Right cardiac atrium (tissue), 5 donors: ENCODE measurements at regions not wholly inside any gene's neighbourhood (a gene's known extent, or its start where the extent isn't known, plus 50 kb on each side); places are given as distances from the start of the nearest gene placed in this dataset.

Experiments used
- ATAC-seq, 2 donors: fragments of 200-7000 bp; cut with Tn5 transposase; one replicate each; pipeline versions ENCODE4 v1.8.0 to v1.9.1; 2020; ENCODE audit warnings: moderate library complexity in 2 of 2, mild to moderate bottlenecking in 1 of 2
- DNase-seq, 3 donors: peaks; one replicate each; pipeline ENCODE4 v3.0.0-alpha.2; 2020
- H3K27ac ChIP-seq: one replicate; pipeline ENCODE4 v1.5.1; 2013; ENCODE audit warnings: mild to moderate bottlenecking, low read length, control low read depth, moderate library complexity
- H3K27me3 ChIP-seq: one replicate; pipeline ENCODE4 v1.6.1; 2013; ENCODE audit not compliant: control insufficient read depth, insufficient read depth
- H3K4me1 ChIP-seq: one replicate; pipeline ENCODE4 v1.6.1; 2013; ENCODE audit warnings: low read length; ENCODE audit not compliant: control insufficient read depth, insufficient read depth
- H3K4me3 ChIP-seq: one replicate; pipeline ENCODE4 v1.5.1; 2013; ENCODE audit warnings: low read length, control low read depth
- H3K9me3 ChIP-seq: one replicate; pipeline ENCODE4 v1.6.1; 2013; ENCODE audit warnings: low read length; ENCODE audit not compliant: control insufficient read depth
- WGBS: extraction: QIAGEN DNeasy Blood & Tissue Kit; methylation state at CpG from one replicate; pipeline ENCODE4 v1.1.7; 2013; 5-methylcytosine and 5-hydroxymethylcytosine counted together
- intact Hi-C, 4 donors: fragments of 100-400 bp; cut with DNase I; formaldehyde crosslinking; loops; one replicate each; pipeline versions ENCODE4 v1.11.0 to v1.14.0; 2022 to 2023
- donor health status: healthy with polysubstance abuse.
- donor health status: DM: no; HTN: yes; CAD: no.
- donor health status: DM: no; HTN: no; CAD: no.
- donor health status: DM: no; HTN: yes; CAD: no; lungs with severe emphysema.
- donor health status: DM: yes; HTN: yes; CAD: no.

- ATAC-seq (no peak), DNase-seq (no peak)
- 86% methylated on average over 8 of the region's 8 CpGs for WGBS
- Histone ChIP-seq H3K27ac (no peak overlapping the region), H3K27me3 (no peaks in the 10 kb centered on the region), H3K4me1 (no peaks in the 10 kb centered on the region), H3K9me3 (no peaks in the 10 kb centered on the region), H3K4me3 (no peak overlapping the region)
- intact Hi-C loops: no loop called here
Observed at GRCh38 chr22:34159491-34159890, 239.2 kb upstream of the LARGE1 start.

GRCh38 chr22:34160141-34160783 lies 240.0 kb upstream of the LARGE1 start:
- no peak for ATAC-seq
- no peaks in the 10 kb centered on the region for H3K27me3 ChIP-seq
- 21% methylated on average over 4 of the region's 4 CpGs for WGBS

DNA sequence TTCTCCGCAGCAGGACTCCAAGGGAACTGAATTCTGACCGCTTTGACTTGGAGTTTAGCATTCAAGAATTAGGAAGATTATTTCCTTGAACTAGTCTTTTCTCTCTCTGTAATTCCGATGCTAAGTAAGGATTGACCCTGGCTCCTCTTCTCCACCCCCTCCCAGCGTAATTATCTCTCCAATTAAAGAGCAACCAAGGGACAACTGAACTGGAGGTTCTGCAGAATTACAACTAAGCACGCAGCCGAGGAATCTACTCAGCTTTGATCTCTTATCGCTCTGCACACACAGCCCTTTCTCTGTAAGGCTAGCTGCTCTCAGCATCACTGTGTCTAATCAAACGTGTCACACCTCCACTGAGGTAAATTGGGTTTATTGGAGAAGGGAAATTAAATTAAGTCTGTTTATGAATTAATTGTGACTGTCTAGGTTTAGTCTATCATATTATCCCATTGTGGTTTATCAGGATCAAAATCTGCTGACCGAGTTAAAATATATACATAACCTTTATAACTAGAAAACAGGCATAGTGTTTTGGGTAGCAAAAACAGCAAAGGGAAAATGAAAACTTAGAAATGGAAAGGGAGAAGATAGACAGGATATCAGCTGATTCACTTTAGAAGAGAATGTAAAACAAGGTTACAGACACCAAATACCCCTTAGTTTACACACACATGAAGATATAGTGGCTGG lies 241.3 kb upstream of the LARGE1 start:
- ATAC-seq: no peak
- H3K27ac ChIP-seq: no peak overlapping the region
- no peaks in the 10 kb centered on the region for H3K4me1 ChIP-seq
- no peaks in the 10 kb centered on the region for H3K27me3 ChIP-seq
- intact Hi-C loops: no loop called here
- DNase-seq: no peak
- no peaks in the 10 kb centered on the region for H3K9me3 ChIP-seq
- WGBS: 39% methylated on average over 9 of the region's 9 CpGs
- H3K4me3 ChIP-seq: no peak overlapping the region

More at GRCh38 chr22:34160141-34160783, 240.0 kb upstream of the LARGE1 start:
- Histone ChIP-seq H3K4me3 (no peak overlapping the region), H3K9me3 (no peaks in the 10 kb centered on the region), H3K27ac (no peak overlapping the region), H3K4me1 (no peaks in the 10 kb centered on the region)
- DNase-seq: no peak
- intact Hi-C loops: no loop called here

- no peak overlapping the region for H3K27ac ChIP-seq
- ATAC-seq: no peak
- no peaks in the 10 kb centered on the region for H3K9me3 ChIP-seq
- DNase-seq: no peak
- peaks cover 3% of the 10 kb centered on the region for H3K27me3 ChIP-seq
- intact Hi-C loops: loop anchor here in 1 of 4 donors (10.0 kb wide), 1 partner anchor 64 kb away; no protein-coding TSS in a partner anchor
- H3K4me1 ChIP-seq: no peaks in the 10 kb centered on the region
- H3K4me3 ChIP-seq: no peak overlapping the region
- WGBS: 56% methylated on average over 3 of the region's 3 CpGs
Observed at GRCh38 chr22:34198976-34199375, 278.7 kb upstream of the LARGE1 start.

DNA sequence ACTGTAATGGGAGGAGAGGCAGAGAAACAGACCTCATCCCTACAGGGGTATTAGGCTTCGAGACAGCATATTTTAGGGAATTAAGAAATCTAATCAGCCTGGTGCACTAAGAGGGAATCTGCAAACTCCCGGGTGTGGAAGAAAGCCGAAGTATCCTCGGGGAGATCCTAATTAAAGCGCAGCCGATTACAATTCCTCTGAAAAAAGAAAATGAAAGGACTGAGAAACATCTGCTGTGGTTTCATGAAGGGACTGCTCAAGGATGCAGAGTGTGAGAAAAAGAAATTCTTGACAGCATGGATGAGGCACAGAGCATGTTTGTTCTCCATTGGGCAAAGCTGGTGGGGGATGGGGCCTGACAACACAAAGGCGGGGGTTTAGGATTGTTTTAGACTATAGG lies 290.0 kb upstream of the LARGE1 start:
- H3K9me3 ChIP-seq: no peaks in the 10 kb centered on the region
- WGBS: 74% methylated on average over 7 of the region's 7 CpGs
- H3K27ac ChIP-seq: no peak overlapping the region
- no peaks in the 10 kb centered on the region for H3K4me1 ChIP-seq
- no peak for ATAC-seq
- intact Hi-C loops: no loop called here
- DNase-seq: no peak
- H3K27me3 ChIP-seq: no peaks in the 10 kb centered on the region
- no peak overlapping the region for H3K4me3 ChIP-seq

DNA sequence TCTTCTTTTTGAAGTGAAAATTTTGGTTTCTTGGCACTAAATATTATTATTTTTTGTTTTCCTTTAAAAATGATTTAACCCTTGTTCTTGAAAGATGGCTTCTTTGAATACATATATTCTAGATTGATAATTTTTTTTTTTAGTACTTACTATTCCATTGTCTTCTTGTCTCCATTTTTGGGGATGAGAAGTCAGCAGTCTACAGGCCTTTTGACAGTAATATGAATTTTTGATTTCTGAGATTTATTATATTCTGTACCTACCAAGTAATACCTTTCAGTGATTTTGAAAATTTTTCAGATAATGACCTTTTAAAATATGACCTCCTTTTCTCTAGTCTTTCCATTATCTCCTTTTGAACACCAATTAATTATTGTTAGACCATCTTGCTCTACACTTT lies 294.1 kb upstream of the LARGE1 start:
- intact Hi-C loops: no loop called here
- Histone ChIP-seq H3K9me3 (no peaks in the 10 kb centered on the region), H3K4me1 (no peaks in the 10 kb centered on the region), H3K4me3 (no peak overlapping the region), H3K27me3 (no peaks in the 10 kb centered on the region), H3K27ac (no peak overlapping the region)
- ATAC-seq (no peak), DNase-seq (no peak)

DNA sequence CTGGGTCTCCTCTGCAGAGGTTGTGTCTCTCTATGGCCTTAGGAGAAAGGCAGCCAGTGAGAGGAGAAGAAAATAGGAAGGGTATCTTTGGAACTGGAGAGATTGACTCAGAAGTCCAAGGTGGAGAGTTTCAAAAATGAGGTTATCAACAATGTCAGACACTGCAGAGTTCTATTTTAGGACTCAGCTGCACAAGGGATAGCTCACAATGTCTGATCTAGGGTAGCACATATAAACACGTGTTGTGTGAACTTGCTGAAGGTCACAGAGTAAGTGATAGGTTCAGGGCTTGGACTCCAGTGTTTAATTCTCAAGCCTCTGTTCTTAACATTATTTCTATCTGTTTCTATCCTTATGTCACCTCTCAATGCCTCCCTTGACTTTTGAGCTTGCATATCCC lies 305.0 kb upstream of the LARGE1 start:
- ATAC-seq (peak; percentile 55 to 59), DNase-seq (no peak)
- 21% methylated on average over 1 of the region's 1 CpG for WGBS

GRCh38 chr22:34236527-34236926 lies 316.3 kb upstream of the LARGE1 start:
- intact Hi-C loops: no loop called here
- no peaks in the 10 kb centered on the region for H3K4me1 ChIP-seq
- H3K27me3 ChIP-seq: no peaks in the 10 kb centered on the region
- DNase-seq (peak; percentile 42 to 71 (median 67)), ATAC-seq (peak; percentile 89 to 93)
- H3K4me3 ChIP-seq: no peak overlapping the region
- WGBS: 48% methylated on average over 3 of the region's 3 CpGs
- H3K9me3 ChIP-seq: no peaks in the 10 kb centered on the region
- H3K27ac ChIP-seq: peak overlapping the region; percentile 76

More for the DNA sequence above, 305.0 kb upstream of the LARGE1 start:
- no peaks in the 10 kb centered on the region for H3K4me1 ChIP-seq
- no peaks in the 10 kb centered on the region for H3K9me3 ChIP-seq
- H3K27ac ChIP-seq: peak overlapping the region; percentile 48
- no peaks in the 10 kb centered on the region for H3K27me3 ChIP-seq
- H3K4me3 ChIP-seq: no peak overlapping the region
- intact Hi-C loops: no loop called here

DNA sequence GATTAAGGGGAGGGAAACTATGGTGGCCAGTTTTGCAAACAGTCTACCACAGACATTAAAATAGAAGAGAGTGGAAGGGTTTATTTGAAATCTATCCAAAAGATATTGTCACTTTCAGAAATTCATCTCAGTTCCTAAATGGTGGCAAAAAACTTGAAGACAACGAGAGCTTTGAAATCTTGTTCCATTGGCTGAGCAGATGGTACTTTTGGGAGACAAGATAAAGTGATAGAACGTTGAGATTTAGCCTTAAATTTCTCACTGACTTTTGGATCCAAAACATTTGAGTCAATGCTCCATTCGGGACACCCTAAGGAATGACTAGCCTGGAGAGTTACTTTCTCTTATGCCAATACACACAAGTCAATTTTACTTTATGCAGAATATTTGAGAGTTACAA lies 319.1 kb upstream of the LARGE1 start:
- H3K4me1 ChIP-seq: no peaks in the 10 kb centered on the region
- no peak overlapping the region for H3K4me3 ChIP-seq
- WGBS: 75% methylated on average over 3 of the region's 3 CpGs
- DNase-seq (no peak), ATAC-seq (no peak)
- intact Hi-C loops: no loop called here
- no peaks in the 10 kb centered on the region for H3K9me3 ChIP-seq
- no peaks in the 10 kb centered on the region for H3K27me3 ChIP-seq
- H3K27ac ChIP-seq: no peak overlapping the region

DNA sequence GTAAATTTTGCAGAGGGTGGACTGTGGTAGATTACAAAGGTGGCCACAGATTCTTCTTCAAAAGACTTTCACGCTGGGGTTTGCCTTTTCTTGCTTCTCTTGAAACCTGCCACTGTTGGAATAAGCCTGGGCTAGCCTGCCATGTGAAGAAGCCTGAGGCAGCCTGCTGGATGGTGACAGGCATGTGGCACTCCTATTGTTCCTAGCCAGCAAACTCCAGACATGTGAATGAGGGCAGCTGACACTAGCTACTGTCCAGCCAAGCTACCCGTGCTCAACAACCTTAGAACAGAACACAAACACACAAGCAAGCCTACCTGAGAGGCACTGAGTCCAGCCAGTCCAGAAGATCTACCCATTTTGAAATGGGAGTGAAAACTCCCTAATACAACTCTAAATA lies 322.7 kb upstream of the LARGE1 start:
- Histone ChIP-seq H3K4me1 (no peaks in the 10 kb centered on the region), H3K27ac (no peak overlapping the region), H3K4me3 (no peak overlapping the region), H3K9me3 (no peaks in the 10 kb centered on the region), H3K27me3 (no peaks in the 10 kb centered on the region)
- WGBS: 58% methylated on average over 2 of the region's 2 CpGs
- intact Hi-C loops: no loop called here
- ATAC-seq (peak in 1 of 2 donors; percentile 74), DNase-seq (no peak)

GRCh38 chr22:34255042-34255441 lies 334.8 kb upstream of the LARGE1 start:
- no peaks in the 10 kb centered on the region for H3K4me1 ChIP-seq
- DNase-seq (no peak), ATAC-seq (no peak)
- no peaks in the 10 kb centered on the region for H3K27me3 ChIP-seq
- no peak overlapping the region for H3K4me3 ChIP-seq
- intact Hi-C loops: no loop called here
- H3K27ac ChIP-seq: no peak overlapping the region
- H3K9me3 ChIP-seq: no peaks in the 10 kb centered on the region
- 80% methylated on average over 1 of the region's 1 CpG for whole genome bisulfite sequencing
